ENCODE measurements at regions not wholly inside any gene's neighbourhood (a gene's known extent, or its start where the extent isn't known, plus 50 kb on each side); places are given as distances from the start of the nearest gene placed in this dataset.

DNA sequence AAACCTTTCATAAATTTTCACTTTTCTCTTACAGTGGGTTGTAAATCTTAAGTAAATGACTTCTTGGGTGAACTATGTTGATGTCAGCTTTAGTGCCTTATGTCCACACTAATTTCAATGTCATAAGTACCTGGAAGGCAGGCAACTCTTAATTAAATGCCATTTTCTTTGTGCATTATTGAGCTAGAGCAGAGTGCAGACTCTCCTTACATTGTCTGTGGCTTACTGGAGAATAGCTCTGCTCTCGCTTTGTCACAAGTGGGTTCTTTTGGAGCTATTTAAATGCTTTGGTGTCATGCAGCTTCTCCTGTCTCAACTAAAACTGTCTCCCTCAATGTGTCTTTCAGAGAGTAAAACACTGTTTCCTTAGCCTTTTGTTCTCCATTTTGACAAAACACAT is 411.6 kb downstream of the STIM2 start:
- DNase-seq: no peak

DNA sequence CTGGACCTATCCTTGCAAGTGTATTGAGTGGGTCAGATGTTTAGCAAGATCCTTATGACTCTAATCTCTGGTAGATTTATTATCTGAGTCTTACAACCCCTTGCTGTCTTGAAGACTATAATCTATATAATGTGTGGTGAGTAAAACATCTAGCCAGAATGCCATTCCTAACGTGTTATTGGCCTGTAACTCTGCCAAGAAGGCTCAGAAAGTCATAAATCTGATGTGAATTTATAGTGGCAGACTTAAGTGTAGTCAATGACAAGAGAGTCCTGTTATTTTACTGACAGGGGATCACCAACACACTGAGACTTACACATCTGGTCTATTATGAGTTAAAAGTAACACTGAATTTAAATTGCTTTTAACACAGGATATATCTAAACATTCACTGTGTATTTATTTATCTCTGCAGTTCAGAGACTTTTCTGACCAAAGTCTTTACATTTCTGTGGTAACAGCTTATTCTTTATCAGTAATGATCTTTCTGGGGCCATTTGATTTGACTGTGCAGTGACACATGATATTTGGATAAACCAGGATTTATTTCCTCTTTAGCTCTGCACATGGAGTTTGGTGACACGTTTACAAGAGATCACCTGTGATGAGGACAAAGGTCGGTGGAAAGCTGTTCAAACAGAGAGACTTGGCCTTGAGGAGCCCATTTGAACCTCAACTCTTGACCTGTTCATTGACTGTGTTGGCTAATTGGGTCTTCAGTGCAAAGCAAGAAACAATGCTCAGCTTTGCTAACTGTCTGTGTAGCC is 415.8 kb downstream of the STIM2 start:
- no peak for DNase-seq

DNA sequence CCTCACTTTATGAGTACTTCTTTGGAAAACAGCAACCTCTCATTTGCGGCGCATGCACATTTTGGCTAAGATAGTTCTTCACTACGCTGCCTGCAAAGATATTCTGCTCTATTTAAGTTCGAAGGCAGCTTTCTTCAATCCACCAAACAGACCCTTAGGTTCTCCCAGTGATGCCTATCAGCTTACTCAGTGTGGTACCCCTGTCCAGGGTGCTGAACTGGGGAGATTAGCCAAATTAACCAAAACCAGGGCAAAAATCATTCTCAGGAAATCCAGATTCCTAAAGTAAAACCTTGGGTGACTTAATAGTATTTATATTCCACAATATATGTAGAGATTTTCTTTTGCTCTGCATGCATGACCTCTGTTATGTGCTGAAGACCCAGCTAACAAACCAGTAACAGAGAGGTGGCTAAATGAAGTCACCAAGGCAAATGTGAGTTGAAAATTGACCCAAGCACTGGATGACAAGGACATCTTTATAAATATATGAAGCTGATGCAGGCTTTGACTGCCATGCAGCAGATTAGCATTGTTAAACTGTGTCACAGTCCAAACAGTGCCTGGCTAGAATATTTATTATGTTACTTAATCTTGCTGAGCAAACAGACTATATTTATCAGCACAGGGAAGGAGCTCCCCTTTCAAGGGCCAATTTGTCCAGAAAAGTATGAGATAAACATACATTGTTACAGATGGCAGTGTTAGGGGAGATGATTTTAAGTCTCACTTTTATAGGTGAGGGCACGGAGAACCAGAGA is 418.2 kb downstream of the STIM2 start:
- DNase-seq: no peak

DNA sequence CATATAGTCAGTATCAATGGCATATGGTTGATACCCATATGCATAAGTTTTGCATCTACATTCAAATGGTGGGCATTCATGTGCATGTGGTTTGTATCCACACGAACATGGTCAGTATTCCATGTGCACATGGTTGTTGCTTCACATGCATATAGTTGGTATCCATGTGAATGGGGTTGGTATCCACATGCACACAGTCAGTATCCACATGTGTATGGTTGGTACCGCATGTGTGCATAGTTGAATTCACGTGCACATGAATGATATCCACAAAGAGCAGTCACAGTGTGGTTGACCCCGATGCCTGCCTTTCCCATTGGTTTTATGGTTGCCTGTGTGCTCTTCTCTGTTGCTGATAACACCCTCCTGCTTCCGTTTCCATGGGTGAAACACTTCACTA is 427.9 kb downstream of the STIM2 start:
- no peak for DNase-seq

DNA sequence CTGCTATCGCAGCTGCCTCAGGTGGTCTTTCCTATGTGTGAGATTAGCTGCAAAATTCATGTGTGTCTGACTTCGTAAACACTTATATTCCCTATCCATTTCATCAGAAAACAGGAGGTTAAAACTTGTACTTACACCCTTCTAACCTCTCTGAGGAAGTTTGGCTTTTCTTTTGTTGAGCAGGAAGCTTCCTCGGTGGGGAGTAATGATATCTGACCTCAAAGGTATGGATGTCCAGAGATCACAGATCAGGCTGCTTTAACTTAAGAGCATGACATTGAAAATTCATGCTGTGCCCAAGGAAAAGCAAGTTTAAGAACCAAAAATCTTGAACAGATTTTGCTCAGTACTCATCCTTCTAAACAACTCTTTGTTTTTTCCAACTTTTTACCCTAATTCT is 429.1 kb downstream of the STIM2 start:
- DNase-seq: no peak

DNA sequence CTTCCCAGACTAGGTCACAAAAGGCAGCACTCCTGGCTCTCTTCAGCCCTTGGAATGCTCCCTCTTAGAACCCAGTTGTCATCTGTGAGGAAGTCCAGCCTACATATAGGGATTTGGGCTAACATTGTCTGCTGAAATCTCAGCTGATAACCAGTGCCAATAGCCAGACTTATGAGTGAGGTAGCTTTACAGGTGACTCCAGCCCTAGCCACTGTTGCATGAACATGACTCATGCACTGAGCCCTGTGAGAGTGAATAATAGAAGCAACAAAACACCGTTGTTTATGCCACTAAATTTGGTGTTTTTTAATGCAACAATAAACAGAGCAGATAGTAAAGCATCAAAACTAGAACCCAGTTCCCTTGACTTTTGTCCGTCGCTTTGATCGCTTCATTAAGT is 433.2 kb downstream of the STIM2 start:
- DNase-seq: no peak

DNA sequence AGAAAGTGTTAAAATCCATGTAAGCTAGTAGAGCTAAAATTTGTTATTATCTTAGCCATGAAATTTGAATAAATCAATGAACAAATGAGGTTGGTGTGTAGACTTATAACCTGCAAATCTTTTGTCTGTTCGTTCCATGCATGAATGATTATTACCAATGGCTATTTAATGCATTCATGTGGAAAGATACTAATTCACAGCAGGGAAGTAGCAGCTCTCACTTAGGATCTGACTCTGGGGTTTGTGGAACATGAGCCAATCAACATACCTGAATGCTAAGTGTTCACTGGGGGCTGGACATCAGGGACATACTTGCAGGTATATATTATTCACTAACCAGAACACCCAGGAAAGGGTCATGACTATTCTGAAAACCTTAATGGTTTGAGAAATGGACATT is 444.1 kb downstream of the STIM2 start:
- DNase-seq: no peak

DNA sequence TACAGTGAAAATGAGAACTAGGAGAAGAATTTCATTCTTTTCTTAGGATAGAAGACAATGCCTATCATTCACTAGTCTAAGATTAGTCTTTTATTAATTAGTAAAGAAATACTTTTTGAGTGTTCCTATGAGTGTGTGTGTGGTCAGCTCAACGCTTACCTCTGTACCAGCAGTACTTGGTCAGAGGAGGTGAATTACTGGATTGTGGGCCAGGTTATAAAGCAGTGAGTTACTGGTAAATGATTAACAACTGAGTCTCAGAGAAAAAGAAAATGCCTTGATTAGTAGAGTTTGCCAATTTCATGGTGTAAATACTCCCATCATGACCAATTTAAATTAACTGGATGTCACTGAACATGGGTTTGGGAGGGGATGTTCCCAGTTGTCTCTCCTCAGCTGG is 444.6 kb downstream of the STIM2 start:
- DNase-seq: no peak

DNA sequence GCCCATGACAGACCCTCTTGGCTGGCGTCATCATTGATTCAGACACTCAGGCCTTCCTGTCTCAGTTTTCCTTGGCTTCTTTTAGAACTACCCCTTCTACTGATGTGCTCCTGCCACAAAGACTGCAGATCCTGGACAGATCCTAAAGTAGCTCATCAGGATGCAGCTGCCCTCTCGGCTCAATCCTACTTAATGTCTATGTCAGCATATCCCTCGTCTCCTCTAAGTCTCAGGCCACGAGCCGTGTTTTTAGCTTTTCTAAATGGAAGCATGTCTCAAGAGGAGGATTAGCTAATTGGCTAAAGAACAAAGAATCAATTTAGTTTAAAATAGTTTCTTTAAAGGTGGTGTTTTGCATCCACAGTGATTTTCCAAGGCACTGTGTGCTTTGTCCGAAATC is 447.7 kb downstream of the STIM2 start:
- DNase-seq: no peak

DNA sequence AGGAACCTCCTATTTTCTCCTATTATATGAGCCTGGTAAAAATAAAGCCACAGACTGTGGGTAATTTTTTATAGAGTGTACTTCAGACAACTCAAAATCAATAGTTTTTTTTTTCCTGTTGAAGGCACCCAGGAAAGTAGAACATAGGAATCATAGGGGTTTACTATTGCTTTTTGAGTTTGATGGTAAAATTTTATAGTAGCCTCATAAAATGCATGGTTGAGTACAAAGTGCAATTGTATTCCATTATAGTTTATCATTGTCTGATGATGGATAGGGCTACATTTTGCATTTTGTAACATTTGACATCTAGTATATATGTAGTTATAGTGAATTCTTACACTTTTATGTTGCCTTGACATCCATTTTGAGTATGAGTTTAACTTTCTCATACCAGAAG is 455.0 kb downstream of the STIM2 start:
- DNase-seq: no peak

DNA sequence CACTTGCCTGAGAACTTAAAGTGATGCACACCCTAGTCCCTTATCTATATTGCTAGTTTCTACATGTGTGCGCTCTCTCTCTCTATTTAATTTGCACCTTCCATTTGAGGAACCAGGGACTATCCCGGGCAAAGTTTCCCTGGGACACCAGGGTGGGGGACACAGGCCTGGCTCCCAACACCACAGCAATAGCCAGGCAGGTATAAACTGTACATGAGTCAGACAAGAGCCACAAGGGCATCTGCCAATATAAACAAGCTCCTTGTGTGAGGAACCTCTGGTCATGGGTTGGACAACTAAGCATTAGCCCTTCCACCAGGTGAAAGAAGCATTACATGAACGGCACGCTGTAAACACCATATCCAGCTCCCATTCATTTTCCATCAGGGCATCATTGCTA is 455.5 kb downstream of the STIM2 start:
- no peak for DNase-seq

DNA sequence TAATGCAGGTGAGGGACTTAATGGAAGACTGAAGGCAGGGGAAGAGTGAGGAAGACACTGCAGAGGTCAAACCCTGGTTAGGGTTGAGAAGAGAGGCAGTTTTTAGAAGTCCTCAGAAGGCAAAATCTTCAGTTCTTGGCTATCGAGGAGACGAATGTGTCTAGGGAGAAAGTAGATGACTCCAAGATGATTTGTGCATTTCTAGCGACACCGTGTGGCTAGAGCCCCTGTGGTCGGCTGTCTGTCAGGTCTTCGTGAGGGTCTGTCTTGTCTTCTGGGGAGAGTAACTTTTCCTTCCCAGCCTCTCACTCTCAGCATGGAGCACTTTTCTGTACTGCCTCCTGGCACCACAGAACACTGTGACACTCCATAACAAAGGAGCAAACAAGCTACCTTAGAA is 458.1 kb downstream of the STIM2 start:
- peak in 1 of 2 experiments; percentile 32 for DNase-seq

DNA sequence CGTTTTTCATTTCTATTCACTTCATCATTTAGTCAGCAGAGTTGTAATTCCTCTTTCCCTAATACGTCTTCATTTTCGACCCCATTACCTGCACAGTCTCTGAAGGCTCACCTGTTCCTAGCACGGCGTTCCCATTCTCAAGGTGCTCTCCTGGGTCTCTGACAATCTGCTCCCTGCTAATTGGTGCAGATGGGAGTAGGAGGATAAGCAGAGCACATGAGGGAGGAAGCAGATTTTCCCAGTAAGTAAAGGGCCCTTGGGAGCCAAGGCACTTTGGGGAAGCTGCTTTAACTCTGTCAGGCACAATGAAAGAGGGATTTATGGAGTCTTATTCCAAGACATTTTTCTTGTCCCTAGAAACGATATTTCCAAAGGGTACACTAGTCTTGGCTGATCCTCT is 466.4 kb downstream of the STIM2 start:
- DNase-seq: no peak

DNA sequence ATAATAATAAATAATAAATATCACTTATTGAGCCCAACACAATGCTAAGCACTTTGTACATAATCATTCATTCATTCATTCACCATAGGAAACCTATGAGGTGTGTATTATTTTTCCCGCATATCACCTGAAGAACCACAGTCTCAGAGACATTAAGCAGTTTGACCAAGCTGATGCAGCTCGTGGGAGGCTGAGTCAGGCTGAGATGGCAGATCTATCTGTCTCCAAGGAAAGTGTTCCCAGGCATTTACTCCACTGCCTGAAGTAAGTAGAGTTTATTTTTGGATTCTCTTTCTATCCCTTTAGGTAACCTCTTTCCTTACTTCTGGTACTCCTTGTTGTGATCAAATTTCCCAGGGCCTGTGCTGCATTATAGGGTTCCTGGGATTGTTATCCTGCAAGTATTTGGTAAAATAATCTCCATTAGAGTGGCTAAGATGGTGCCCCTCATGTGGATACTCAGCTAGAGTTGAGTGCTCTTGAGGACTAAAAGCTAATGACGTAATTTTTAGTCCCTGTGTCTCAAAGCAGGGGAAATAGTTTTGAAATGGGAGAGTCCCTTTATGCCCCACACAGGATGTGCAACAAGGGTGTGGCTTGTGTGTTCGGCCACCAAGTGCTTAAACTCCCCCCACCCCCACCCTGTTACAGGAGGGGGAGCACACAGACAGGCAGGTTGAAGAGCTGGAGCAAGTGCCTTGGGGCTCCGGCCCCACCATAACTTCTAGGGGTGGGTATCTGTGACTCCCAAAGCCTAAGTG is 467.0 kb downstream of the STIM2 start:
- DNase-seq: no peak

DNA sequence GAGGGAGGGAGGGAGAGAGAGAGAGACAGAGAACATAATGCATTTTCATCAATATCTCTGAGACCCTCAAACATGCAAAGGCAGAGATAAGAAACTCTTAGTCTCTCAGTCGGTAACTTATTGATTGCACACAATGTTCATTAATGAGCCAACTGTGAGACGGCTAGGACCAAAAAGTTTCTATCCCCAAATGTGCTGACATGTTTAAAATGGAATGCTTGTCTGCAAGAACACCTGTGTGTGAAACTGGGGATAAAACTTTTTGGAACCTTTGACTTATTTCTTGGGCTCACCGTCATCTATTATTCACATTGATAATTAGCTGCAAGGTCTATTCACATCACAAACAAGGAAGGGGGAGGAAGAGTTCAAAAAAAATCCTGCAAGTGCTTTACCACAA is 477.9 kb downstream of the STIM2 start:
- DNase-seq: no peak

DNA sequence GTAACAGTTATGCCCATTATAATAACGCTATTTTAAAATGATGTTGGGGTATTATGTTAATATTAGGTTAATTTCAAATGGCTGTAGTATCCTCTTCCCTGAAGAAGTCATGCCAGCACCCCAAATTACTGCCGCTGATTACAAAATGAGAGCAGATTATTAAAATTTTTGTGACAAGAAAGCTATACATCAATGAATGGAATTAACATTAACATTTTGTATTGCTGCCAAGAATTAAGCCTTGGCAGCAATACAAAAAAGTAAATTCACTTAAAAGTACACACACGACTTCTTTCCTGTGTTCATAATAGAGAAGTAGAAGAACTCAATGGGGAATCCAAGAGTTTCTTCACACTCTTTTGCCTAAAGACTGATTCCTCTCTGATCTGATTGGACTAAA is 482.8 kb downstream of the STIM2 start:
- DNase-seq: no peak

DNA sequence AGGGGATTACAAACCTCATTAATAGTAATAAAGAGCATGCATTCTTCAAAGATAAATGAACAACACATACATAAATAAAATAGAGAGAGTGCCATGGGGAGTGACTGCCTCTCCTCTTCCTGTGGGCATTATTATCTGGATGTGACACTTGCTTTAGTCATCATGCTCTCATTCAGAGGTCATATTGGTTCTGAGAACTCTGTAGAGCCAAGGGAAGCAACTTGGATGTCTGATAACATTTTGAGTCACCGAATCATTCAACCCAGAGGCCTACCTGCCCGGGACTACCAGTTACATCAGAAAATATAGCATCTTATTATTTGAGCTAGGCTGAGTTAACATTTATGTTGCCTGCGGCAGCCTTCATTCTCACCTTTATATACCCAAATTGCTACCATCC is 489.5 kb downstream of the STIM2 start:
- no peak for DNase-seq

DNA sequence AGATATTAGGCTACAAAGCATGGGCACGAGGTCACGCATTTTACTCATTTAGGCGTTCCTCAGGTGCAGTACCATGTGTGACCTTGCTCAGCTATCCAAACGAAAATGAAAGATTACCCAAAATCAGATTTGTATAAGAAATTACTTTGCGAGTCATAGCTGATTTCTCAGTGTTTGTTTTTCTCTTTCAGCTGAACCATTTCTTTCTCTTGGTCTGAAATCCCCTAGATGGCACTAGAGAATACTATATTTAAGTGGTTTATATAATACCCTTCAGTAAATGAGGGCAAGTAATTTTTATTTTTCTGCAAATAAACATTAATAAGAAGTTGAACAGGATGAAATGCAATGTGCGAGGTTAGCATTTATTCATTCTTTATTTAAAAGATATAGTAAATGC is 496.6 kb downstream of the STIM2 start:
- peak in 1 of 2 experiments; percentile 16 for DNase-seq

DNA sequence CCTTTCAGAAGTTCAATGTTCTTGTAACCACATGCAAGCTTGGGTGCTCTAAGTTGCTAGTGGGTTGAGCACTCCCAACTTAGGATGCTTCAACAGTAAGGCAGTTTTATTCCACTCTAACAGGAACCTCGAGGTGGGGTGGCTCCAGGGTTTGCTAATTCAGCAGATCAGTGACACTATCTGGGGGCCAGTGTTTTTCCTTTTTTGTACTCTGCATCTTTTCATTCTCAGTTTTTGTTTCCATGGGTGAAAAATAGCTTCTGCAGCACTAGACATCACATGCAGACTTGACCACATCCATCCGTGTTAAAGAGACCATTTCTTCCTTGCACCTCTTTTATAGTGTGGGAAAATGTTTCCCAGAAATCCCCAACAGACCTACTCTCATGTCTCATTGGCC is 497.6 kb downstream of the STIM2 start:
- DNase-seq: no peak

DNA sequence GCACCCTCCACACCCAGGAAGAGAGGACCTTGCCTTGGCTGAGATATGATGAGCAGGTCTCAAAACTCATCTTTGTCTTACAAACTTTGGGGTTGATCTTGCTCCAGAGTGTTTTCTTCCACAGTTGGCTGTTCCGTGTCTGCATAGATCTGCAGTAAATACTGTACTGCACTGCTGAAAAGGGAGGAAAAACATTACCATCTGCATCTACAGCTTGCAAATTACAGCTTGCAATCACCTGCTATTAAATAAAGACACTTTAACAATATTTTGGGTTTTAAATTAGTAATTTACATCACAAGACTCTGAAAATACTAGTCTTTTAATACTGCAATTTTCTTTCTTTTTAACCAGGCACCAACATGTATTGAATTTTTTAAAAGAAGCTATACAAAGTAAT is 499.5 kb downstream of the STIM2 start:
- DNase-seq: no peak

DNA sequence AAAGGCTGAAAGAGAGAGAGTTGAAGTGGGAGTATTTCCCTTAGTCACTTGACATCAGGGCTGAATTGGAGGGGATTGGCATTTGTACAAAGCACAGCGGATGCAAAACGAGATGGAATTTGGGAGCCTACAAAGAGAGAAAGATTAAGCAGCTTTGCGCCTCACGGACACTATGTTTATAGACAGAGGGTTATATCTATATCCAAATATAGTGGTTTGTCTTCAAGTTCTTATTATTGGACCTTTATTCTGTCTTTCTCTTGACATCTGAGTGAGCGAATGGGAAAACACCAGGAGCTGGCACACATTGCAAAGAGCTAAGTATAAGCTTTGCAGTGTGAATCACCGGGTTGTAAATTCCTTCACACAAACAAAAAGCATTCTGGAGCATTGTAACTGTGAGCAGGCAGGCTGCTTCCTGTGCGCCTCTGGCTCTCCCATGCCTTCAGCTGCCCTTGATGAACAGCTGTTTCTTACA is 500.2 kb downstream of the STIM2 start:
- no peak for DNase-seq

DNA sequence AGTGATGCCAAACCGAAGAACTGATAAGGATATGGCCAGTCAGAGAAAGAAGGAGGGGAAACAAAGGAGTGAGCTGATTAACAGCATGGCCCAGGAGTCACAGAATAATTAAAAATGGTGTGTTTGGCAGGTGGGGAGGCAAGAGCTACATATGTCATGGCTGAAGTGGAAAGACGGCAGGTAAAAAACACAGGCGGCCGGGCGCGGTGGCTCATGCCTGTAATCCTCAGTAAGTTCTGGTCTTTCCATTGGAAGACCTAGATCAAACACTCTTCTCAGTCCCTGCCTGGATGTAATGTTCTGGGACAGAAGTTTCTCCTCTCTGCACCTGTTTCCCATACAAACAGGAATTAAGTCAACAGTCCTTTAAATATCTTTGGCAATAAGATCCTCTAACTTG is 503.9 kb downstream of the STIM2 start:
- DNase-seq: no peak

DNA sequence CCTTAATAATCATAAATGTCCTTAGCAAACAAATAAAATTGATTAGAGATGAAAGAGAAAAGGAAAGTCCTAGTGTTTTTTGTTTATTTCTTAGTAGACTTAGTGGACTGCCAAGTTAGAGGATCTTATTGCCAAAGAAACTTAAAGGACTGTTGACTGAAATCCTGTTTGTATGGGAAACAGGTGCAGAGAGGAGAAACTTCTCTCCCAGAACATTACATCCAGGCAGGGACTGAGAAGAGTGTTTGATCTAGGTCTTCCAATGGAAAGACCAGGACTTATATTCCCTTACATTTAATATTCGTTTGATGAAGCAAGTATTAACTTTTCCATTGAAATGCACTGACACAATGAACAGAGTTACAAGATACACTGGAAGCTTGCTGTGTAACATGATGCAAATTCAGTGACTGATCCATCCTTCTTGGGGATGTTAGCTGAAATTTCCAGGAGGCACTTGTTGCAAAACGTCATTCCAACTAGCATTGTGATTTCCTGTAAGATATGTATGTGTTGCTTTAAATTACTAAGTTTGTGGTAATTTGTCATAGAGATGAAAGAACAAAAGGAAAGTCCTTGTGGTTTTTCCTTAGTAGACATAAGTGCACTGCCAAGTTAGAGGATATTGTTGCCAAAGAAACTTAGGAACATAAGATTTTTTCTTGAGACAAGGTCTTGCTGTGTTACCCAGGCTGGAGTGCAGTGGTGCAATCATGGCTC is 505.6 kb downstream of the STIM2 start:
- DNase-seq: no peak
